Left cardiac atrium (tissue), 4 donors: ENCODE measurements at regions not wholly inside any gene's neighbourhood (a gene's known extent, or its start where the extent isn't known, plus 50 kb on each side); places are given as distances from the start of the nearest gene placed in this dataset.

Source experiments
- ATAC-seq, 2 donors: fragments of 200-7000 bp; cut with Tn5 transposase; one replicate each; pipeline ENCODE4 v1.9.1; 2020; ENCODE audit warnings: mild to moderate bottlenecking in 2 of 2, moderate library complexity in 2 of 2
- DNase-seq: peaks from one replicate; pipeline ENCODE4 v3.0.0-alpha.2; 2020
- intact Hi-C, 2 donors: fragments of 100-400 bp; cut with DNase I; formaldehyde crosslinking; loops; one replicate each; pipeline versions ENCODE4 v1.14.1 to v1.15.1; 2022 to 2023
- donor health status: DM: no; HTN: yes; CAD: no.
- donor health status: DM: no; HTN: yes; CAD: no; lungs with severe emphysema.
- donor health status: DM: yes; HTN: yes; CAD: no.
- donor health status: Dilated cardiomyopathy.

GRCh38 chr3:170760174-170760526 is 109.8 kb downstream of the RPL22L1 start:
- DNase-seq: no peak
- ATAC-seq: no peak
- intact Hi-C loops: no loop called here

GRCh38 chr3:170759511-170760173 is 110.4 kb downstream of the RPL22L1 start:
- ATAC-seq: no peak
- no peak for DNase-seq
- intact Hi-C loops: no loop called here

- no peak for ATAC-seq
- intact Hi-C loops: no loop called here
Observed at GRCh38 chr3:170757038-170757437, 113.0 kb downstream of the RPL22L1 start.

GRCh38 chr3:170754311-170754693 is 115.7 kb downstream of the RPL22L1 start:
- intact Hi-C loops: no loop called here
- ATAC-seq (no peak), DNase-seq (no peak)

More at GRCh38 chr3:170757038-170757437, 113.0 kb downstream of the RPL22L1 start:
- DNase-seq: no peak

GRCh38 chr3:170753421-170754310 is 116.3 kb downstream of the RPL22L1 start:
- no peak for ATAC-seq
- DNase-seq: no peak
- intact Hi-C loops: no loop called here

- DNase-seq (no peak), ATAC-seq (no peak)
- intact Hi-C loops: no loop called here
Observed at GRCh38 chr3:170752571-170753155, 117.3 kb downstream of the RPL22L1 start.

GRCh38 chr3:170751899-170752293 is 118.1 kb downstream of the RPL22L1 start:
- DNase-seq (no peak), ATAC-seq (peak; percentile 58 to 75)
- intact Hi-C loops: no loop called here

GRCh38 chr3:170751083-170751898 is 118.7 kb downstream of the RPL22L1 start:
- intact Hi-C loops: no loop called here
- ATAC-seq (peak; percentile 84 to 86), DNase-seq (peak; percentile 64)

GRCh38 chr3:170750478-170750830 is 119.5 kb downstream of the RPL22L1 start:
- DNase-seq: no peak

GRCh38 chr3:170749765-170750477 is 120.1 kb downstream of the RPL22L1 start:
- ATAC-seq: no peak
- intact Hi-C loops: no loop called here
- DNase-seq: no peak

More at GRCh38 chr3:170750478-170750830, 119.5 kb downstream of the RPL22L1 start:
- intact Hi-C loops: no loop called here
- no peak for ATAC-seq

GRCh38 chr3:170749185-170749584 is 120.8 kb downstream of the RPL22L1 start:
- DNase-seq (no peak), ATAC-seq (no peak)
- intact Hi-C loops: no loop called here

GRCh38 chr3:170746175-170746942 is 123.6 kb downstream of the RPL22L1 start:
- intact Hi-C loops: no loop called here
- ATAC-seq (no peak), DNase-seq (no peak)

- intact Hi-C loops: no loop called here
- DNase-seq (no peak), ATAC-seq (peak in 1 of 2 donors; percentile 55)
Observed at GRCh38 chr3:170745211-170745718, 124.7 kb downstream of the RPL22L1 start.

- DNase-seq (no peak), ATAC-seq (no peak)
- intact Hi-C loops: no loop called here
Observed at GRCh38 chr3:170741756-170742529, 128.1 kb downstream of the RPL22L1 start.

- intact Hi-C loops: no loop called here
- peak; percentile 72 to 85 for ATAC-seq
- DNase-seq: peak; percentile 59
Observed at GRCh38 chr3:170740726-170741591, 129.0 kb downstream of the RPL22L1 start.

GRCh38 chr3:170740285-170740684 is 129.7 kb downstream of the RPL22L1 start:
- ATAC-seq: no peak
- no peak for DNase-seq
- intact Hi-C loops: no loop called here
